CD4-positive, alpha-beta T cell treated with Interleukin-15 for 1 hour (primary cell): ENCODE measurements at regions not wholly inside any gene's neighbourhood (a gene's known extent, or its start where the extent isn't known, plus 50 kb on each side); places are given as distances from the start of the nearest gene placed in this dataset.

Source experiments
- DNase-seq: peaks from one replicate; pipeline ENCODE4 v3.0.0-alpha.2; 2020

GRCh38 chr5:93158841-93159240 is 422.2 kb downstream of the NR2F1-AS1 start:
- no peak for DNase-seq

GRCh38 chr5:93156566-93156965 is 424.5 kb downstream of the NR2F1-AS1 start:
- DNase-seq, result no peak

DNA sequence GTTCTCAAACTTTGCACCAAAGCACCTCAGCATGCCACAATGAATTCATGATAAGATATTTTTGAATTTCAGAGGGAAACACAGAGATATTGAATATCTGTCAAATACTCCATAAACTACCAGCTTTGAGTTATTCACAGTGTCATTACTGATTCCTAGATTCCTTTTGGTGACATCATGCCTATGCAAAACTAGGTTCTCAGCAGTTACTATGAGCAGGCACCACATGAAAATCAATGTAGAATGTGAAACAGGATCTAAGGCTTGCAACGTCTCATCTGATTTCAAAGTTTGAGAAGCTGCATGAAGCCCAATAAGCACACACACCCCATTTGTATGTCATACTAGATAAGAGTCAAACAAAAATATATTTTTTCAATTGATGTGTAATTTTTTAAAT is 426.5 kb downstream of the NR2F1-AS1 start:
- no peak for DNase-seq

GRCh38 chr5:93153461-93153860 is 427.6 kb downstream of the NR2F1-AS1 start:
- no peak for DNase-seq

- DNase-seq, result no peak
Measured at GRCh38 chr5:93151896-93152295, 429.1 kb downstream of the NR2F1-AS1 start.

GRCh38 chr5:93151121-93151520 is 429.9 kb downstream of the NR2F1-AS1 start:
- DNase-seq, result no peak

DNA sequence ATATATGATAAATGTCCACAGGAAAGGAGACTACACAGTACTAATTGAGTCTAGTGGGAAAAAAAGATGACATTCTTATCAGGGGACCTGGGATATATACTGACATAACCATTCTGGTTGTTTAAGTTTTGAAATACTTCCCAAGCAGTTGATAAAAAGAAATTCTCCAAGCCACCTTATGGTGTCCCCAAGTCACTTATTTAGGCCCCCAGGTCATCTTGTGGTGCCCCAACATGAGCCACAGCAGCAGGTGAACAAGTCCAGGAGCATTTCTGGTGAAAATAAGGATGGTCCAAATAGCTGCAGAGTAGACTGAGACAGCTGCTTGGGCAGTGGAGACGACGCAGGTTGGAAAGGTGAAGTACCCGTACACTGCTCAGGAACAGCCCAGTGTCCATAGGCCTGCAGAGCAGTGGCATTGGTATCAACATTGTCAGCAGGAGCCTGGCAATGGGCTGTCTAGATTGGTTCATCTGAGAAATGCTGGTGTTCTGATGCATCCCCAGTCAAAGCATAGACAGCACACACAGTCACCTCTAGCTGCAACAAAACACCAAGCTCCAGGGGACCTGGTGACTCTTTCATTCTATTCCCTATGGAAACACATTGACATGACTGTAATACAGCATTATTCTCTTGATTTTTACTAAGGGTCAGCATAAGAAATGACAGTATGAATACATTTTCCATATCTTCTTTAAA is 430.6 kb downstream of the NR2F1-AS1 start:
- DNase-seq, result no peak

GRCh38 chr5:93145767-93146166 is 435.3 kb downstream of the NR2F1-AS1 start:
- no peak for DNase-seq

- DNase-seq, result no peak
Measured at GRCh38 chr5:93145019-93145418, 436.0 kb downstream of the NR2F1-AS1 start.

DNA sequence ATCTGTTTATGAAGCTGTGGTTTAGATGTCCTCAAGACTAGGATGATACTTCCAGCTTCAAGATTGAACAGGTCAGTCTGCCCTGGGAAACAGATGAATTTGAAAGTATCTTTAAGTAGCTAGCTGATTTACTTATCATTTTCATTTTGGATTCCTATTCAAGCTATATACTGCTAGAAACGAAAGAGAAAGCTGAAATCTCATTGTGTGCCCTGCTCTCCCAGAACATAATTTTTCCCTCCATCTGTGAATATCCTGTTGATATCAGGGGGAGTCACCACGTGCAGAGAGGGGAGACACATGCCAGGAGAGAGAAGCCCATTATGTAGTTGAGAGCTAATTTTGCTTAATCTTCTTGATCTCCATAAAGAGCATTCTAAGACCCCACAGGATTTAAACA is 439.1 kb downstream of the NR2F1-AS1 start:
- DNase-seq, result no peak

DNA sequence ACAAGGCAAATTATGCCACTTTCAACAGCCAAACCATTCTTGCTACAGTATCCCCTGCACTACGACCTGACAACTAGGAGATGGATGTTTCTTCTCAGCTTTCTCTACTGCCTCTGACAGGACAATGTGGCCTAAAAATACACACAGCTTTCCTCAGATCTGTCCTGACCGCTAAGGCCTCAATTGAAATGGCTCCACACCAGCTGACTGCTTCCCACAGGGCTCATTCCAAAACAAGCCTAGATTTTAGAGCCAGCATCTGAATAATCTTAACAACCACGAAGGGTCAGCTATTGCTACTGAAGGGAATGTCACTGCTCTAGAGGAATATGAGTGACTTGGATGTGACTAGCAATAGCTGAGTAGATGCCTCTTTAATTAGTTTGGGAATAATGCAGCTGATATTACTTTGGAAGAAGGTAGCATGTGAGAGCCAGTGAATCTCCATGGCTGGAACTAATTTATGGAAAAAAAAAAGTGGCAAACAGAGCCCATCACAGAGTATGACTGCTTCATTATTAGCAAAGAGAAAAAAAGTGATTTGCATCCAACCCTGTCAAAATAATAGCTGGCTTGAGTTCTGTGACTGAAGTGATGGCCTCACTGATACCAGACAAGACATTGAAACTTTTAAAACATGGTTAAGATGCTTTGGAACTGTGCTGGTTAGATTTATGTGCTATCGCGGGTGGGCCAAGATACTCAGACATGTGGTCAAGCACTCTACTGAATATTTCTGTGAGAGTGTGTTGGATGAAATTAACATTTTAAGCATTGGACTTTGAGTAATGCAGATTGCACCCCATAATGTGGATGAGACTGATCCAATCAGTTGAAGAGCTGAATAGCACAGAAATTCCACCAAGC is 450.2 kb downstream of the NR2F1-AS1 start:
- DNase-seq, result no peak

GRCh38 chr5:93126634-93127033 is 454.4 kb downstream of the NR2F1-AS1 start:
- DNase-seq, result no peak

GRCh38 chr5:93123127-93123526 is 457.9 kb downstream of the NR2F1-AS1 start:
- DNase-seq, result no peak

DNA sequence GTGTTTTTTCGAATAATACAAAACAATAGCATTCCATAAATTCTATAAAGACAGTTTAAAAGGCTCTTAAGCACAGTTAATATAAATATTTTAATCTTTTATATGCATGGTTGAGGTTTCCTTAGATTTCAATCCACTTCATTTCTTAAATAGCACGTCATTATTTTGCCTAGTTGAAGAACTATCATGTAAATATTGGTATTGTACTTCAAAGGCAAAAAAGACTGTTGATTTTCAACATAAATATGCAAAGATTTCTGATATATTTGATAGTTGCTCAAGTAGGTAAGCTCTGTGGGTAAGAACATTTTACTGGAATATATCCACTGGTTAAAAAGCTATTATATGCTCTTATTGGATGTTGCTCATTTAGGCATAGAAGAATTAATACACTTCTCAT is 458.6 kb downstream of the NR2F1-AS1 start:
- no peak for DNase-seq

DNA sequence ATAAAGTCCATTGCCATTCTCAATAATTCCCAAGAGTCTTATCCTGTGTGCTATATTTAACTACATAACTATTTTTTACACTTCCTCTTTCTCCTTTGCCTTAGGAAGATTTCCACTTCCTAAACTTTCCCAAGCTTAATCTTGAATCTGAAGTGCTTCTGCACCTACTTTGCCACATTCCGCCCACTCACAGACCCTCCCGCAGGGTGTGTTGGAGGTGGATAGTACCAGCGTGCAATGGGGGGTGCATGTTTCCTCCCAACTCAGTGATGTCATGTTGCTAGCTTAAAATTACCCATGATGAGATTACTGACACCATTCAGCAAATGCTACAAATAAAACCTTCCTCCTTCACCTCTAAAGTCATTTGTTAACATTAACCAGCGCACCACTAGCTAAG is 460.2 kb downstream of the NR2F1-AS1 start:
- no peak for DNase-seq

DNA sequence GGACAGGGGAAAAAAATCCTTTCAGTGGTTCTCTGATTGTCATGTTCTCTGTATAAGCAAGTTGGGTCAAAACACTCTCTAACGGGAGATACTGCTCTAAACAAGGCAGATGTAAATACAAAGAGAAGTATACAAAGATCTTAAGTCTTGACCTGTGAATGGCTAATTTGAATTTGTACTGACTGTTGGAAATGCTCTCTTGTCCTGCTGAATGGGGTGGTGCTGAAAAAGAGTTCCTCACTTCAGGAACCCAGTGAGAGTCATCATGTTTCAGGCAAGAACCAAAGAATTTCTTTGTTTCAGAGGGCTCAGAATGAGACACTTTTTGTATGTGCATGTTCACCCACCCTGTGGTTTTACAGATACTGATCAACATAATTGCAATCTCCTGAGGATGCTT is 461.0 kb downstream of the NR2F1-AS1 start:
- DNase-seq, result no peak

DNA sequence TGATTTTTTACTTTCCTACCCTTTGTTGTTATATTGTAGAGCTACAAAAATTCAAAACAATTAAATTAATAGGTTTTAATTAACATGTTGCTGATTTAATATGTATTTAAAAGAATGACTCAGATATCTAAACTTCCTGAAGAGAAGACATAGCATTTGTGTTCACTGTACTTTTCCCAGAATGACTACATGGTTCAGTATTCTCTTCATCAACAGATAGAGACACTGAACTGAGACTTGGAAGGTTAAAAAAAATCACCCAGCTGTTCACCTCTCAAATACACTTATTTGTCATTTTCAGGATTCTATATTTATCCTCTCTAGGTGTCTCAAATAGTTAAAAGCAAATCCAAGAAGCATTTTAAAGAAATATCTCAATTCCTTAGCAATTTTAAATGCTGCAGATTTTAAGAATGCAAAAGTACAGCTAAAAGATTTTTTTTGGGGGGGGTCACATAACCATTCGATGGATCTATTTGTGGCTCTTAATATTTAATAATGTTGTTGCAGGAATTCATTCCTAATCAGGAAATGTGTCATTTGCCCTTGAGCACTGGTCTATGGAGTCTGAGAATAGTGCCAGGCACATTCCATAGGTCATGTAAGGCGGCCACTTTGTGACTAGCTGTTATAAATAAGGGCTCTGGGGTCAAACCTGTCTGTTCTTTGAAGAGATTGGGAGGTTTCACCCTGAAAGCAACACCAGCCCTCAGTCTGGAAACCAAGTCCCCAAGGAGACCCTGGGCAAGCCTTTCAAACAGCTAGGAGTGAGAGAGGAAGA is 463.1 kb downstream of the NR2F1-AS1 start:
- DNase-seq, result no peak

DNA sequence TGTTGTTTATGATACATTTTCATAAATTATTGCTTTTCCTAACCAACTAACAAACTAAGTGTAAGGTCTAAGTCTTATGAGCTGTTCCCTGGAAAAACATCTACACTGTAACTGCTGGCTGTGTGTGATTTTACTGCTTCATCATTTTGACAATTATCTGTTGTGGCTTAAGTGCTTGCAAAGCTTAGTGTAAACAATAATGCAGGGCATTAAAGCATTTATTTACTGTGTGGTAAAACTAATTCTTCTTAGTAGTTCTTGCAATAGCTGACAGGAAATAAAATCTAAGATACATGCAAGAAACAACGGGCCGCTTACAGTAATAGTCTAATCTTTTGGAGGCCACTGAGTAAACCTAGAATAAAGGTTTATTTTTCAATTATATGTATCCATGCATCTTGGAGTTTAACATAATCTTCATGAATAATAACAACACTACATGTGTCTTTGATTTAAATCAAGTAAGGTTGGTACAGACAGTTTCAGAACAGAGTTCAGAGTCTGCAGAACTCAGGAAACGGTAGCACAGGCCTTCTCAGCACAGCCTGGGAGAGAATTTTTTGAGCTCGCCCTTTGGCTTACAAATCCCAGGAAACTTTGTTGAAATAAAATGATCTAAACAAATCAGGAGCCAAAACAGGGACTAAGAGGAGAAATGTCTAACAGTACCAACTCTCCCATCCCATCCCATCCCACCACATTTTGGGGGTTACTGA is 473.1 kb downstream of the NR2F1-AS1 start:
- no peak for DNase-seq

DNA sequence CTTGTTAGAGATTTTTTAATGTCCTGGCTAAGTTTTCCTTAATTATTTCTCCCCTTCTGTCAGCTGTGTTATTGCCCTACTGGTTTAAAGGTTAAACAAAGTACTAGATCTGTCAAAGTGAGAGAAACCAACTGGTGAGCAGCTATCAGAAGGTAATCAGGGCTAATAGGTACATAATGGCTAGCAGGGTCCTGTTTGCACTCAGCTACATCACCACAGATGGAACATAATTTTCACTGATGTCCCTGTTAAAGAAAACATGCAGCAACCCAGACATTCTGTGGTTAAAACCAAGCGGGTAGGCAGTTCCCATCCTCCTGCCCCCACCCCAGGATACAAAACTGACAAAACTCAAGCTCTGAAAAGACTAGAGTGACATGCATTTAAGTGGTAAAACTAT is 473.9 kb downstream of the NR2F1-AS1 start:
- no peak for DNase-seq

- no peak for DNase-seq
Measured at GRCh38 chr5:93101661-93102060, 479.4 kb downstream of the NR2F1-AS1 start.

DNA sequence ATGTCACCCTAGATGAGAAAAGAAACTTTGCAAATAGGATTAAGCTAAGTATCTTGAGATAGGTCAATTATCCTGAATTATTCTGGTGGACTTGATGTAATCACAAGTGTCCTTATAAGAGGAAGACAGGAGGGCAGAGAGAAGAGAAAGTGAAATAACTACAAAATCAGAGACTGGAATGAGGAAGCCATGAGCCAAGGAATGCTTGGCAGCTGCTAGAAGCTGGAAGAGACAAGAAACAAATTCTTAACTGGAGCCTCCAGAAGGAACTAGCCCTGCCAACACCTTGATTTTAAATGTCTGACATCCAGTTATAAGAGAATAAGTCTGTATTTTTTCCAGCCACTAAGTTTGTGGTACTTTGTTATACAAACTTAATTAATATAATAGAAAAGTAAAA is 480.0 kb downstream of the NR2F1-AS1 start:
- DNase-seq, result no peak

DNA sequence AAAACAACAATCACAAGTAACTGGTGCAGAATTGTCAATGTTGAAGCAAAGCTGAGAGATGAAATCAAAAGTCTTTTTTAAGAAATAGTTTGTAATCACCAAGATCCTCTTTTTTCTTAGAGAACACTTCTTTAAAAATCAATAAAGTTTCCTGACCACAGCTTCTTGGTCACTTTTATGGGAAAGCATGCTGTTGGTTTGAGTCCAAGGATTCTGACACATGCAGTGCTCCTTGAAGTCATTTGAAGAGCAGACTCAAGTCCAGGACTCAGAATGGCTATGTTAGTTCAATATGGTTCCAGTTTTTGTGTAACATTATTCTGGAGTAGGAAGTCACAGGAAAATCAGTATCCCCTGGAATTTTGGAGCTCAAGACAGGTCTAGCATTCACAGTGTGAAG is 480.6 kb downstream of the NR2F1-AS1 start:
- DNase-seq, result no peak

DNA sequence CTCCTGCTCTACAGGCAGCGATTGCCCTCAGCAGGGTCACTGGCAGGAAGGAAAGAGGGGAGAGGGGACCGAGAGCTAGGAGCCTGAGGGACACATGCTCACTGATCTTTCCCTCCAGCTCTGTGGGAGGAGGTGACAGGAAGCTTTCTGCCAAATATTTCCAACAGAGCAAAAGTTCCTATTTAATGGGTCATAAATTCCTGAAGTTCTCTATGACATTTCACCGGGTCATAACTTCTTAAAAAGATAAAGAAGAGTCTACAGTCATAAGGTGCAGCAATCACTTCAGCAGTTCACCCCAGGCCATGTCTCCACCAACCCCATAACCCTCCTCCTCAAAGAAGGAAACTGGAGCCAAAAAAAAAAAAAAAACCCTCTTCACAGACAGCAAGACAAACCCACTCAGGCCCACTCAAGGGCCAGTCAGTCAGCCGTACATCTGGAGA is 481.1 kb downstream of the NR2F1-AS1 start:
- no peak for DNase-seq
